ENCODE measurements at regions not wholly inside any gene's neighbourhood (a gene's known extent, or its start where the extent isn't known, plus 50 kb on each side); places are given as distances from the start of the nearest gene placed in this dataset.
A peak's percentile ranks its signal among the peaks of the same experiment; 100 is the strongest.

DNA sequence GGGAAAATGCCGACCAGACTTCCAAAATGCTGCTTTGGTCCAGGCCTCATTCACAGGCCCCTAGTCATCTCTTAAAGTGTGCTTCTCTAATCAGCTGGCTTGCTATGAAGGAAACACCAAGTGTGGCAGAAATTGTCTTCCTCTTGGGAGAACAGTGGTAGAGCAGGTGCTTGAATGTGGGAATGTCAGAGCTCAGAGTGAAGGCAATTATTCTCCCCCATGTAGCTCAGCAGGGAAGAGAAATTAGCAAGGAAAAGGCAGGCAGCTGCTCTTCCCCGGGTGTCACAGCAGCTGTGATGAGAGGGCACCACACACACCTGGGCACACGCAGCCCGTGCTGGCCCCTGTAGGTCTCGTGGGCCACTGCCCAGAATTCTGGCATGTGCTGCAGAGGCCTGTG, 358.5 kb downstream of the WDR72 start:
- DNase-seq (ENCODE audit: low spot score) = no peak

DNA sequence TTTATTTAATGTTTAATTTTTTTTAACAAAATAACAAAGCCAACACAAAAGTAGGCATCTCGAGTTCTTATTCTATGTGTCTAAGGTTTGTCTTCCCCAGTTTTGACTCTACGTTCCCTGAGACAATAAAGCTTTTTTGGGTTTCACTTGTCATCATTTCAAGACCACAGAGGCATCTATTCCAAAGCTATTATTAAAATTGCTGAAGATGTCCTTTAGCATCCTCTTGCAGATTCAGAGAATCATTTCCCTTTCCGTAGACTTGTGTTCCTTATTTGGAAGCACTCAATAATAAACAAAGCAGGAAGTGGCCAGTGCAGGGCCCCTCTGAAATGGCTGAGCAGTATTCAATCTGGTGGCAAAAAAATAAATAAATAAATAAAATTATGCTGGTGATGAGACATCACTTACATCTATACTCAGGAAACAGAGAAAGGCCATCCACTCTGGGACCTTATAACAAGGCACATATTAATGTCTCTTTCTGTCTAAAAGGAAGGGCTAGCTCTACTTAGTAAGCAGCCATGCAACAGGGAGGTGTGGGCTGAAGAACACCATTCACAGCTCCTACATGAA, 362.3 kb downstream of the WDR72 start:
- no peak for DNase-seq (ENCODE audit: low spot score)

DNA sequence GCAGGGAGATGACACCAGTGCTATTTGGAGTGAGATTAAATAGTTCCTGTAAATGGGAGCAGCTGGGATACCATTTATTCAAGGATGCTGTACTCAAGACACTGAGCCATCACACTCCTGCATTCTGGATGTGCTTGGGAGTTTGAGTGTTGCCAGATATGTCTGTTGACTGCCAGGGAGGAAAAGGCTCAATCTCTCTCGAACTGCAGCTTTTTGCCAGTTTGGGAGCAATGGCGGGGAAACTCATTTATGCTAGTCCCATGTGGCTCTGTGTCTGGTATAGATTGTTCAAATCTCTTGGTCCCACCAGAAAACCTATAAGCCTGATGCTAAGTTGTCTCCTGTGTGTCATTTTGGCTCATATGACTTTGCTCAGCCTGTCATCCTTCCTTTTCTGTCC, 363.6 kb downstream of the WDR72 start:
- DNase-seq (ENCODE audit: low spot score) = no peak

GRCh38 chr15:53390549-53390948, 368.9 kb downstream of the WDR72 start:
- DNase-seq (ENCODE audit: low spot score) = no peak

DNA sequence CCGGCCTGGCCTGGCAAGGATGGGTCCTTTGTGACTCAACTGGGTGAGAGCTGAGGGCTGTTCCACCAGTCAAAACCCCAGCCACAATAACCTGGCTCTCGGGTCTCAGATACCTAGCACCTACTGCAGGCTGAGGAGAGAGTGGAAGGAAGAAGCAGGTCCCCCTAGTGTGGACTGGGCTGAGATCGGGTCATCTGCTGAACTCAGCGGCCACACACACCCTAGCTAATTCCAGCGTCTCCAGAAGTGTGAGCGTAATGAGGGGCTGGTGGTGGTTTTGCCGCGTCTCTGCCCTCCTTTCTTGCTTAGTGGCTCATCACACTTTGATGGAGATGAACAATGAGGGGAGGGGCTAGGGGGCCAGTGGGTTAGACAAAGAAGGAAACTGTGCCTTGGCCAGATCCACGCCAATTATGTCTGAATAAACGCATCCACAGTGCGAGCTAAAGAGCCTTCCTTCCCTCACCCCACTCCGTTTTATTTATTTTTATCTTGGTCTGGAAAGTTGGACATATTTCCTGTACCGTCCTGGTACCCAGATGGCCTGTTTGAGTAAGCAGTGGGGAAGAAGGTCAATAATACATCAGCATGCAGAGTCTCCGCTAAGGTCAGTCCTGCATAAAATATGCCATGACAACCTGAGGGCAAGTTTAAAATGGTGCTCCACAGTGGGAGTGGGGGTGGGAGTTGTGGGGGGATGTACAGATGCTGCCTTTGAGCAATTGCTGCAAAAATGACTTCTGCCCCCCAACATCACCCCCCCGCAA, 370.0 kb downstream of the WDR72 start:
- no peak for DNase-seq (ENCODE audit: low spot score)

- DNase-seq (ENCODE audit: low spot score) = no peak
Measured at GRCh38 chr15:53384417-53384816, 375.0 kb downstream of the WDR72 start.

- DNase-seq (ENCODE audit: low spot score) = no peak
Measured at GRCh38 chr15:53378096-53378800, 381.2 kb downstream of the WDR72 start.

DNA sequence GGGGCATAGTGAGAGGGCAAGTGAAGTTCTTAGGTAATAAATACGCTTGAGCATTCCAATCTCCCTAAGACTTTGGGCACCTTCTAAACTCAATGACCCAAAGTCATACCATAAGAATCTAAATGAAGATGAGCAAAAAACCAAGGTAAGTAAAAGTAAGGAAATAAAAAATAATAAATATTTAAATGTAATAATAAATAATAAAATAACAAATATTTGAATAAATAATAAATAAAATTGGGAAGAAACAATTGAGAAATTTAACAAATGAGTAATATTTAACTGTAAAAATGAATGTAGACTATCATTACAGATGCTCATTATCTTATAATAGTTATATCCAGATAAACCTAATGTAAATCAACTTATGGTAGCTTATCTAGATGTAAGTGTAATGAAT, 391.7 kb downstream of the WDR72 start:
- DNase-seq (ENCODE audit: low spot score) = no peak

DNA sequence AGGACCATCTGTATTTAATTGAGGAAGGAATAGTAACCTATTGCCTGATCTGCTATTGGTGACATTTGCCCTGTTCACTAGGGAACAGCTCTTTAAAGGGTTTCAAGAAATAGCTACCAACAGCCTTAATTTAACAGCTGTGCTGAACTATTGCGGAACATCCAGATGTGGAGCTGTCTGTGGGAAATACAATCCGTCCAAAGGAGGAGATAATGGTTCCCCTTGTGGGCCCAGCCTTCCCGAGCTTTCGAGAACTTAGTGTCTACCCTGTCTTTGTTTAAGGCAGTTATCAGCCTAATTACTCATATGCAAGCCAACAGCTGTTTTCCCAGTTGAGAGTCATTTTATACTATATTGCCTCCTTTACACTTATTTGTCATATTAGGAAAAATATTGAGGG, 398.6 kb downstream of the WDR72 start:
- DNase-seq (ENCODE audit: low spot score) = no peak

DNA sequence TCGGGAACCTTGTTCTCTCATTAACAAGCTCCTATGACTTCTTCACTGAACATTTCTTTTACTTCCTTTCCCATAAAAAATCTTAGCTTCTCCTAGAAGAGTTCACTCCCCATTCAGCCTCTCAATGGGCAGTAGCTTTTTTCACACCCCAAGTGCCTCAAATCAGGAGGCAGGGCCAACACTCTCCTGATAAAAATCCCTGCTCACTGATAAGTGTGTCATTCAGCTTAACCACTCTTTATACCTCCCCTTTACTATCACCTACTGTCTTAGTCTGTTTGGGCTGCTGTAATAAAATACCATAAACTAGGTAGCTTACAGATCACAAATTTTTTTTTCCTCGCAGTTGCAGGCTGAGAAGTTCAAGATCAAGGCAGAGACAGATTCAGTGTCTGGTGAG, 400.4 kb downstream of the WDR72 start:
- no peak for DNase-seq (ENCODE audit: low spot score)

- no peak for DNase-seq (ENCODE audit: low spot score)
Measured at GRCh38 chr15:53354874-53355273, 404.6 kb downstream of the WDR72 start.

- DNase-seq (ENCODE audit: low spot score) = no peak
Measured at GRCh38 chr15:53351373-53351772, 408.1 kb downstream of the WDR72 start.

DNA sequence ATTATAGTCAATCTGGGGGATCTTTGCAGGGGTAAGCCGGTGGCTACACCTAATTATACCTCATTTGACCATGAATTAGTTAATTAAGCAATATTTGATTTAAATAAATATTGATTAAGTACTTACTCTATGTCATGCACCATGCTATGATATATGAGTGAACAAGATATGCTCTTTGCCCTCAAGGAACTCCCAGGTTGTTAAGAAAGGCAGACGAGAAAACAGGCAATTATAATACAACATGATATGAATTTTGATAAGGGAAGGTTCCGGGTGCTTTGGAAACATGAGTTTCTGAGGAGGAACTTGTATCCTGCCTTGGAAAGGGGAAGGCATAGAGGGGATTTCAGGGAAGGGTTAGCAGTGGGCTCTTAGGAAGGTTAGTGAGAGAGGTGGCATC, 412.9 kb downstream of the WDR72 start:
- DNase-seq (ENCODE audit: low spot score) = no peak

GRCh38 chr15:53331328-53332190, 427.9 kb downstream of the WDR72 start:
- DNase-seq (ENCODE audit: low spot score) = no peak

DNA sequence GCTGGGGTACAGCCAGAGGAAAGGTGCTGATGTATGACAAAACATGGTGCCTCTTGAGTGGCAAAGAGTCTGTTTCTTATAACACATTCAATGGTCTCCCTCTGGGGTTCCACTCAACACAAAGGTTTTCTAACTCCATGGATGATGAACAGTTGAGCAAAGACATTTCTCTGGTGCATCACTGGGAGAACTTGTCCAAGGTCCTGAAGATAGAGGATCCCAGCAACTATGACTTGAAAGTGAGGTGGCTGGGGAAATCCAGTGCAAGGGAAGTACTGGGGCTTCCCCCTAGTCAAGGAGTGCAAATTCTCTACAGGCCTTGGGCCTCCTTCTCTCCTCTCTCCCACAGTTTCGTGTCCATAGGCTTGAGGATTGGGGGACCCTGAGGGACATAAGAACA, 431.1 kb downstream of the WDR72 start:
- DNase-seq (ENCODE audit: low spot score) = peak; percentile 8

DNA sequence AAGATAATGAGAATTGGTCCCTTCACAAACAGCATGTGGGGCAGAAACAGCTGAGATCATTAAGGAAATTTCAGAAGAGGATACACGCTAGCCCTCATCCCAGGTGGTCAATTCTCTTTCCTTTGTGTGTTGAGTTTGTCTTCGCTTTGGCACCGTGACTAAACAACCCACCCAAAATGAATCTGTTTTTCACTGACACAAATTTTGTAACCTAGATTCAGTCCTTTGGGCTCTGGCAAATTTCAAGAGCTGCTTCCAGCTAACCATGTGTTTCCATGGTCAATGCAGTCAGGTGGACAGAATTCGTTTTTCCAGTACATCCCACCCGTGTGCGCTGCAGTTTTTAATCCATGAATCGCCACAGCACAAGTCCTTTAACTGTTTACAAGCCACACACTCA, 435.4 kb downstream of the WDR72 start:
- no peak for DNase-seq (ENCODE audit: low spot score)

GRCh38 chr15:53323191-53323590, 436.3 kb downstream of the WDR72 start:
- no peak for DNase-seq (ENCODE audit: low spot score)

DNA sequence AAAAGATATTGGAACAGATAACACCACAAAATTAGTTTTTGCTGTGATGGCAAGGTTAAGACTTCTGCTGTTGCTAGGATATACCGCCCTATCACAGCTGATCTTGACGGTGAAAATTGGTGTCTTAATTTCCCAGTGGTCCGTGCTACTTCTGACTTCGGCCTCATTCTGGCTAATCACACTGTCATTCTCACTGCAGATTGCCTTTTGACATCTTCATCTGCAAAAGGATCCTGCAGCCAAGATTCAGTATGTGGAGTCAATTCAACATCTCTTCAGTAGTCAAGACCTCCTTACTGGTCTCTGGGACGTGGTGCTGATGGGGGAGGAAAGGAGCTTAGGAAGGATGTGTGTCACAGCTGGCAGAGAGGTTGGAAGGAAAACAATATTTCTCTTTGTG, 438.6 kb downstream of the WDR72 start:
- no peak for DNase-seq (ENCODE audit: low spot score)

DNA sequence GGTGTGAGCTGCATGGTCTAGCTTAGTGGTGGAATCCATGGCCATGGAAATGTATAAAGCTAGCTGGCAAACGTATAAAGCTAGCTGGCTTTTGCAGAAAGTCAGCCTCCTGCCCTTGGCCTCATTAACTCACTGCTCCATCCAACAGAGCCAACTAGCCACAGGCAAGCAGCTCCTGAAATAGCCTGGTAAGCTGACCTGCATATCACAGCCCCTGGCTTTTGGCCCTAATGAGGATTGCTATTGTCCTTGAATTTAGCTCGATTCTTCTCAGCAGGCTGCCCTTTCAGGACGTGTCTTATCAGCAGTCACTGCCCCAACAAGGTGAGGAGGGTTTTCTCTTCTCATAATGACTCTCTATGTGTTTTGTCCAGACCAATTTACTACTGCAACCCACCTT, 446.8 kb downstream of the WDR72 start:
- DNase-seq (ENCODE audit: low spot score) = no peak

GRCh38 chr15:53310709-53311108, 448.8 kb downstream of the WDR72 start:
- DNase-seq (ENCODE audit: low spot score) = no peak

DNA sequence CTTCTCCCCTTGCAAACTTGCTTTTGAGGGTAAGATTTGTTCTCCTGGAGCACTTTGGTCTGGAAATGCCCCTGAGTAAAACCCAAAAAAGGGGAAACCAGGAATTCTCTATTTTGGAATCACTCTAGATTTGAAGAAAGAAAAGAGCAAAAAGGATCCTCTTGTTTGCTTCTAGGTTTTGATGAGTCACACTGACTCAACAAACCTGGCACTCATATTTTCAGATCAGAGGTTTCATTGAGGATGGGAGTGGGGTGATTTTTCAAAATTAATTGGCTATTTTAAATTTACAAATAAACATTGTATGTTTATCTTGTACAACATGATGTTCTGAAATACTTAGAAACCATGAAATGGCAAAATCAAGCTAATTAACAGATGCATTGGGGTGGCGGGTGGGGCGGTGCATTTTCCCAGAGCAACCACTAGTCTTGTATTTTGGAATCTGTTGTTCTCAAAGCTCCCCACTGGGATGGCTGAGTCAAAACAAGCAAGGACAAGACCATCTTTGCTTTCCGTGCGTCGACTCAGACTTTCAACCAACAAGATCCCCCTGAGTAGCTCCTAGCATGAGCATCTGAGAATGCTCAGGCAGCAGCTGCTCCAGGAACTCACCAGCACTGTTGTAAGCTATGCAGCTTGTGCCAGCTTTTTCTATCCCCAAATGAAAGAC, 451.4 kb downstream of the WDR72 start:
- DNase-seq (ENCODE audit: low spot score) = no peak

DNA sequence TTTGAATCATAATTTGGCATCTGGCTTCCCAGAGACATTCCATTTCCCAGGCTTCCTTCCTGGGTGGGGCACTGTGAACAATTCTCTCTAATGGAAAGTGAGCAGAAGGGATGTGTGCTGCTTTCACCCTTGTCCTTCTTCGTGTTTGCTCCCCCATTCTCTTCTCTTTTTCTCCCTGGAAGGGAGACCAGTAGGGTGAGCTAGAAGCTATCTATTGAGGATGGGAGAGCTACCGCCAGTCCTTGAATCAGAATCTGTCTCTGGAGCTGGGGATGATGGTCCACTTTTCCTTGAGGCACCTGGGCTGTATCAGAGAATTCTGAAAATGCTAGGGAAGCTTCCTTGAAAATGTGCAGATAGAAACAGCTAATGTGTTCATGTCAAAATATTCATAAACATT, 453.9 kb downstream of the WDR72 start:
- DNase-seq (ENCODE audit: low spot score) = no peak

Data from HuH-7.5 (cell line).